ENCODE measurements at regions not wholly inside any gene's neighbourhood (a gene's known extent, or its start where the extent isn't known, plus 50 kb on each side); places are given as distances from the start of the nearest gene placed in this dataset.

- DNase-seq (ENCODE audit: low read depth), result no peak
- no peak for TF ChIP-seq MAX (IDR thresholded peaks at IDR 0.05; ENCODE audit: low read depth, low read length)
- no peak for TF ChIP-seq POLR2A (IDR thresholded peaks at IDR 0.05; ENCODE audit: extremely low read depth, insufficient read length)
- no peak for TF ChIP-seq MYC (IDR thresholded peaks at IDR 0.05; ENCODE audit: low read depth, low read length)
- TF ChIP-seq CTCF (IDR thresholded peaks at IDR 0.05; ENCODE audit: low read depth, low read length), result no peak
- no peak overlapping the region for H3K4me3 ChIP-seq (ENCODE audit: low read depth, low read length)
These were observed 329.2 kb downstream of the PMP22 start for GRCh38 chr17:14935845-14936485.

- TF ChIP-seq POLR2A (IDR thresholded peaks at IDR 0.05; ENCODE audit: extremely low read depth, insufficient read length) (no peak), MAX (IDR thresholded peaks at IDR 0.05; ENCODE audit: low read depth, low read length) (no peak), MYC (IDR thresholded peaks at IDR 0.05; ENCODE audit: low read depth, low read length) (no peak), CTCF (IDR thresholded peaks at IDR 0.05; ENCODE audit: low read depth, low read length) (no peak)
- no peak overlapping the region for H3K4me3 ChIP-seq (ENCODE audit: low read depth, low read length)
- DNase-seq (ENCODE audit: low read depth), result no peak
These were observed 329.8 kb downstream of the PMP22 start for GRCh38 chr17:14935139-14935841.

GRCh38 chr17:14933676-14934075 lies 331.4 kb downstream of the PMP22 start:
- DNase-seq (ENCODE audit: low read depth), result no peak
- no peak overlapping the region for H3K4me3 ChIP-seq (ENCODE audit: low read depth, low read length)
- TF ChIP-seq CTCF (IDR thresholded peaks at IDR 0.05; ENCODE audit: low read depth, low read length), result no peak
- TF ChIP-seq POLR2A (IDR thresholded peaks at IDR 0.05; ENCODE audit: extremely low read depth, insufficient read length), result no peak
- no peak for TF ChIP-seq MAX (IDR thresholded peaks at IDR 0.05; ENCODE audit: low read depth, low read length)
- no peak for TF ChIP-seq MYC (IDR thresholded peaks at IDR 0.05; ENCODE audit: low read depth, low read length)

- TF ChIP-seq CTCF (IDR thresholded peaks at IDR 0.05; ENCODE audit: low read depth, low read length) (peak; percentile 67), POLR2A (IDR thresholded peaks at IDR 0.05; ENCODE audit: extremely low read depth, insufficient read length) (no peak), MYC (IDR thresholded peaks at IDR 0.05; ENCODE audit: low read depth, low read length) (peak; percentile 85), MAX (IDR thresholded peaks at IDR 0.05; ENCODE audit: low read depth, low read length) (peak; percentile 76)
- DNase-seq (ENCODE audit: low read depth), result peak; percentile 82
These were observed 338.5 kb downstream of the PMP22 start for GRCh38 chr17:14926526-14927122.

GRCh38 chr17:14926073-14926472 lies 339.1 kb downstream of the PMP22 start:
- no peak overlapping the region for H3K4me3 ChIP-seq (ENCODE audit: low read depth, low read length)
- TF ChIP-seq POLR2A (IDR thresholded peaks at IDR 0.05; ENCODE audit: extremely low read depth, insufficient read length) (no peak), CTCF (IDR thresholded peaks at IDR 0.05; ENCODE audit: low read depth, low read length) (no peak), MYC (IDR thresholded peaks at IDR 0.05; ENCODE audit: low read depth, low read length) (no peak), MAX (IDR thresholded peaks at IDR 0.05; ENCODE audit: low read depth, low read length) (no peak)
- no peak for DNase-seq (ENCODE audit: low read depth)

More at GRCh38 chr17:14926526-14927122, 338.5 kb downstream of the PMP22 start:
- H3K4me3 ChIP-seq (ENCODE audit: low read depth, low read length), result no peak overlapping the region

All from NB4 (cell line).